Body of pancreas (tissue), 4 donors: ENCODE measurements at regions not wholly inside any gene's neighbourhood (a gene's known extent, or its start where the extent isn't known, plus 50 kb on each side); places are given as distances from the start of the nearest gene placed in this dataset.

ENCODE experiments used
- ATAC-seq: fragments of 150-250 bp; one replicate; pipeline ENCODE4 v1.9.1; 2016
- DNase-seq, 4 donors: peaks; one replicate each; pipeline ENCODE4 v3.0.0-alpha.2; 2019
- H3K27ac ChIP-seq, 4 donors: fragments of 200-600 bp; sonication (generic); 1 replicate in 3 of 4; 2 replicates in 1 of 4; pipeline versions ENCODE4 v1.5.1 to v1.6.1; 2016 to 2019; ENCODE audit warnings: mild to moderate bottlenecking in 1 of 4, mixed read lengths in 1 of 4, moderate library complexity in 1 of 4
- H3K27me3 ChIP-seq, 2 donors: fragments of 200-600 bp; sonication (generic); one replicate each; pipeline ENCODE4 v1.6.0; 2016; ENCODE audit warnings: mild to moderate bottlenecking in 1 of 2
- H3K36me3 ChIP-seq, 2 donors: fragments of 200-600 bp; sonication (generic); replicated peaks in 1 of 2; 2 replicates each; pipeline ENCODE4 v1.5.1; 2016; ENCODE audit warnings: low read depth in 2 of 2; ENCODE audit not compliant: insufficient read depth in 1 of 2
- H3K4me1 ChIP-seq: fragments of 200-600 bp; sonication (generic); one replicate; pipeline ENCODE4 v1.6.0; 2016
- H3K4me3 ChIP-seq, 2 donors: fragments of 200-600 bp; sonication (generic); 1 replicate in 1 of 2; 2 replicates in 1 of 2; pipeline ENCODE4 v1.5.1; 2016 to 2019
- H3K9me3 ChIP-seq, 3 donors: fragments of 200-600 bp; sonication (generic); 1 replicate in 2 of 3; 2 replicates in 1 of 3; pipeline ENCODE4 v1.5.1; 2016
- POLR2A ChIP-seq, 3 donors: fragments of 450-650 bp; IDR thresholded peaks; one replicate each; pipeline ENCODE4 v1.6.1; 2016; ENCODE audit warnings: antibody characterized with exemption in 3 of 3, mild to moderate bottlenecking in 2 of 3
- WGBS, 2 donors: methylation state at CpG; one replicate each; pipeline ENCODE4 v1.1.5; 2017; 5-methylcytosine and 5-hydroxymethylcytosine counted together
- intact Hi-C: fragments of 100-400 bp; cut with DNase I; formaldehyde crosslinking; loops from one replicate; pipeline ENCODE4 v1.15.1; 2023
- TF ChIP-seq, protein P1 (sequence below), 7 experiments: fragments of 450-650 bp in 4 of 7; fragments of 200-600 bp in 3 of 7; sonication (generic) in 3 of 7; IDR thresholded peaks; one replicate each; pipeline ENCODE4 v1.5.1; 2016 to 2019; ENCODE audit warnings: antibody characterized with exemption in 7 of 7

DNA sequence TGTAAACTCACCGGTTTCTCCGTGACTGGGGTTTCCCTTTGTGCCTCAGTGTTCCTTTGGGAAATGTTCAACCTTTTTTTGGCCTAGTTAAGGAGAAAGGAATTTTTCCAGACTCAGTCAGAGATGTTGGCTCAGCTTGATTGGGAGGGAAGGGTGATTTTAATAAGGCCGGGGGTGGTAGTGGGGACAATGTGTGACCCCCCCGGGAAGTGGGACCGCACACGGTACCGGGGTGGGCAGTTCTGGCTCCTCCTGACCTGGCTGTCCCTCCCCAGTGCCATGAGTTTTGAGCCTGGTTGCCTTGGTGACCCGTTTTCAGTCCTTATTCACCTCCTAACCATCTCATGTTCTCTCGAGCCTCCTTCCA is 132.7 kb downstream of the SNX5 start:
- Histone ChIP-seq H3K9me3 (no peaks in the 10 kb centered on the region), H3K36me3 (no peaks in the 10 kb centered on the region), H3K4me3 (no peak overlapping the region), H3K4me1 (peaks cover 18% of the 10 kb centered on the region), H3K27me3 (no peaks in the 10 kb centered on the region), H3K27ac (peak overlapping the region in 1 of 4 donors; percentile 30)
- TF ChIP-seq, protein P1, sequence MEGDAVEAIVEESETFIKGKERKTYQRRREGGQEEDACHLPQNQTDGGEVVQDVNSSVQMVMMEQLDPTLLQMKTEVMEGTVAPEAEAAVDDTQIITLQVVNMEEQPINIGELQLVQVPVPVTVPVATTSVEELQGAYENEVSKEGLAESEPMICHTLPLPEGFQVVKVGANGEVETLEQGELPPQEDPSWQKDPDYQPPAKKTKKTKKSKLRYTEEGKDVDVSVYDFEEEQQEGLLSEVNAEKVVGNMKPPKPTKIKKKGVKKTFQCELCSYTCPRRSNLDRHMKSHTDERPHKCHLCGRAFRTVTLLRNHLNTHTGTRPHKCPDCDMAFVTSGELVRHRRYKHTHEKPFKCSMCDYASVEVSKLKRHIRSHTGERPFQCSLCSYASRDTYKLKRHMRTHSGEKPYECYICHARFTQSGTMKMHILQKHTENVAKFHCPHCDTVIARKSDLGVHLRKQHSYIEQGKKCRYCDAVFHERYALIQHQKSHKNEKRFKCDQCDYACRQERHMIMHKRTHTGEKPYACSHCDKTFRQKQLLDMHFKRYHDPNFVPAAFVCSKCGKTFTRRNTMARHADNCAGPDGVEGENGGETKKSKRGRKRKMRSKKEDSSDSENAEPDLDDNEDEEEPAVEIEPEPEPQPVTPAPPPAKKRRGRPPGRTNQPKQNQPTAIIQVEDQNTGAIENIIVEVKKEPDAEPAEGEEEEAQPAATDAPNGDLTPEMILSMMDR (IDR thresholded peaks at IDR 0.05): no peak
- no peak for TF ChIP-seq POLR2A (IDR thresholded peaks at IDR 0.05)
- intact Hi-C loops: no loop called here
- 80 to 85% methylated on average over 9 of the region's 9 CpGs for WGBS, 2 donors
- ATAC-seq: peak; percentile 22
- DNase-seq: no peak

GRCh38 chr20:17835240-17835933 is 133.2 kb downstream of the SNX5 start:
- H3K27ac ChIP-seq: peak overlapping the region in 1 of 4 donors; percentile 30
- intact Hi-C loops: no loop called here

DNA sequence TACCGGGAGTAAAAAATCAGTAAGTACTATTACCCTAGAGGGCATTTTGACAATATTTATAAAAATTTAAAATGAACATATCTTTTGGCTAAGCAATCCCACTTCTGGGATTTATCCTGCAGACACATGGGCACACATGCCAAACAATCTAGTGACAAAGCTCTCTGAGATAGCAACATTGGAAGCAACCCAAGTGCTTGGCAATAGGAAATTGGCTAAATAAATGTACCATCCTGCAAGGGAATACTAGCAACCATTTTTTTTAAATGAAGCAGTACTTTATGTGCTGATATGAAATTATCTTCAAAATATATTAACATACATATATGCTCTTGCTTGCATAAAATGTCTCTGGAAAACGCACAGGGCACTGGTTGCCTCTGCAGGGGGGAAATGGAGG is 133.8 kb downstream of the SNX5 start:
- intact Hi-C loops: no loop called here
- peaks cover 18% of the 10 kb centered on the region for H3K4me1 ChIP-seq
- TF ChIP-seq, protein P1 (IDR thresholded peaks at IDR 0.05): no peak
- no peak for TF ChIP-seq POLR2A (IDR thresholded peaks at IDR 0.05)
- no peak overlapping the region for H3K4me3 ChIP-seq
- H3K36me3 ChIP-seq: no peaks in the 10 kb centered on the region
- 36 to 42% methylated on average over 2 of the region's 2 CpGs for WGBS, 2 donors
- DNase-seq (peak in 2 of 4 donors; percentile 40 to 47), ATAC-seq (no peak)
- no peaks in the 10 kb centered on the region for H3K27me3 ChIP-seq
- H3K27ac ChIP-seq: no peak overlapping the region
- no peaks in the 10 kb centered on the region for H3K9me3 ChIP-seq

More at GRCh38 chr20:17835240-17835933, 133.2 kb downstream of the SNX5 start:
- H3K9me3 ChIP-seq: no peaks in the 10 kb centered on the region
- H3K36me3 ChIP-seq: no peaks in the 10 kb centered on the region
- ATAC-seq (peak; percentile 49), DNase-seq (peak; percentile 40 to 72 (median 46))
- H3K27me3 ChIP-seq: no peaks in the 10 kb centered on the region
- H3K4me1 ChIP-seq: peaks cover 18% of the 10 kb centered on the region
- WGBS, 2 donors: 75 to 77% methylated on average over 13 to 15 of the region's 15 CpGs
- TF ChIP-seq POLR2A (IDR thresholded peaks at IDR 0.05): no peak
- TF ChIP-seq, protein P1 (IDR thresholded peaks at IDR 0.05): no peak
- no peak overlapping the region for H3K4me3 ChIP-seq

DNA sequence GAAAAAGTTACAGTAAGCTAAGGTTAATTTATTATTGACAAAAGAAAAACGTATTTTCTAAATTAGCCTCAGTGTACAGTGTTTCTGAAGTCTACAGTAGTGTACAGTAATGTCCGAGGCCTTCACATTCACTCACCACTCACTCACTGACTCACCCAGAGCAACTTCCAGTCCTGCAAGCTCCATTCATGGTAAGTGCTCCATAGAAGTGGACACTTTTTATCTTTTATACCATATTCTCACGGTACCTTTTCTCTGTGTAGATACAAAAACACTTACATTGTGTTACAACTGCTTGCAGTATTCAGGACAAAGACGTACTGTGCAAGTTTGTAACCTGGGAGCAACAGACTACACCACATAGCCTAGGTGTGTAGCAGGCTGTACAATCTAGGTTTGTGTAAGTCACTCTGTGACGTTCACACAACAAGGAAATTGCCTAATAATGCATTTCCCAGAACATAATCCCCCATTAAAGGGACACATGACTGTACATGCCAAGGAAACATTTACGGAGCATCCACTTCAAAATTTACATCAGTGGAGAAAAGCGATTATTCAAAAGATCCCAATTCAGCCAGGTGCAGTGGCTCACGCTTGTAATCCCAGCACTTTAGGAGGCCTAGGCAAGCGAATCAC is 133.4 kb downstream of the BANF2 start:
- Histone ChIP-seq H3K9me3 (no peaks in the 10 kb centered on the region), H3K36me3 (no peaks in the 10 kb centered on the region), H3K27ac (no peak overlapping the region), H3K4me1 (peaks cover 12% of the 10 kb centered on the region), H3K27me3 (no peaks in the 10 kb centered on the region), H3K4me3 (no peak overlapping the region)
- TF ChIP-seq, protein P1 (IDR thresholded peaks at IDR 0.05): no peak
- TF ChIP-seq POLR2A (IDR thresholded peaks at IDR 0.05): no peak
- DNase-seq: no peak
- ATAC-seq: no peak
- WGBS, 2 donors: 88 to 93% methylated on average over 9 of the region's 9 CpGs
- intact Hi-C loops: no loop called here
